HFF-Myc (cell line): ENCODE measurements at regions not wholly inside any gene's neighbourhood (a gene's known extent, or its start where the extent isn't known, plus 50 kb on each side); places are given as distances from the start of the nearest gene placed in this dataset.

Source experiments
- DNase-seq: peaks from one replicate; pipeline ENCODE4 v3.0.0-alpha.2; 2011; ENCODE audit warnings: low read depth; ENCODE audit errors: extremely low read depth
- H3K4me3 ChIP-seq: replicated peaks from 2 replicates; pipeline ENCODE4 v1.5.1; 2011; ENCODE audit warnings: low read depth, mild to moderate bottlenecking, control low read depth, low read length
- CTCF ChIP-seq: IDR thresholded peaks from 2 replicates; pipeline ENCODE4 v1.5.1; 2012; ENCODE audit warnings: mild to moderate bottlenecking, low read depth, low read length, control low read depth; ENCODE audit errors: missing control alignments

GRCh38 chr2:239874636-239875356, 150.3 kb downstream of the NDUFA10 start:
- DNase-seq: no peak

GRCh38 chr2:239873656-239874635, 151.2 kb downstream of the NDUFA10 start:
- no peak for DNase-seq
- H3K4me3 ChIP-seq: no peak overlapping the region
- TF ChIP-seq CTCF: no peak

More at GRCh38 chr2:239874636-239875356, 150.3 kb downstream of the NDUFA10 start:
- no peak overlapping the region for H3K4me3 ChIP-seq
- no peak for TF ChIP-seq CTCF

GRCh38 chr2:239871481-239872435, 153.4 kb downstream of the NDUFA10 start:
- no peak overlapping the region for H3K4me3 ChIP-seq
- TF ChIP-seq CTCF: no peak
- DNase-seq: no peak

GRCh38 chr2:239870863-239871262, 154.3 kb downstream of the NDUFA10 start:
- no peak overlapping the region for H3K4me3 ChIP-seq
- DNase-seq: no peak

GRCh38 chr2:239870276-239870675, 154.9 kb downstream of the NDUFA10 start:
- no peak for DNase-seq
- no peak for TF ChIP-seq CTCF
- H3K4me3 ChIP-seq: no peak overlapping the region

More at GRCh38 chr2:239870863-239871262, 154.3 kb downstream of the NDUFA10 start:
- no peak for TF ChIP-seq CTCF
